Upper lobe of right lung (tissue), 1 donor: ENCODE measurements at regions not wholly inside any gene's neighbourhood (a gene's known extent, or its start where the extent isn't known, plus 50 kb on each side); places are given as distances from the start of the nearest gene placed in this dataset.

Experiments
- ATAC-seq: fragments of 200-7000 bp; cut with Tn5 transposase; one replicate; pipeline ENCODE4 v1.9.1; 2020; ENCODE audit warnings: mild to moderate bottlenecking, moderate library complexity
- DNase-seq: peaks from one replicate; pipeline ENCODE4 v3.0.0-alpha.2; 2020
- H3K27ac ChIP-seq: fragments of 200-600 bp; one replicate; pipeline ENCODE4 v1.8.0; 2022
- H3K27me3 ChIP-seq: fragments of 200-600 bp; one replicate; pipeline ENCODE4 v1.8.0; 2022; ENCODE audit warnings: mild to moderate bottlenecking
- H3K36me3 ChIP-seq: fragments of 200-600 bp; one replicate; pipeline ENCODE4 v1.8.0; 2022
- H3K4me1 ChIP-seq: fragments of 200-600 bp; one replicate; pipeline ENCODE4 v1.8.0; 2022
- H3K4me3 ChIP-seq: fragments of 200-600 bp; one replicate; pipeline ENCODE4 v1.8.0; 2022; ENCODE audit warnings: mild to moderate bottlenecking
- H3K9me3 ChIP-seq: fragments of 200-600 bp; one replicate; pipeline ENCODE4 v1.8.0; 2022
- intact Hi-C: fragments of 100-400 bp; cut with DNase I; formaldehyde crosslinking; loops from one replicate; pipeline ENCODE4 v1.11.0; 2022
- TF ChIP-seq, protein P1 (sequence below): fragments of 200-600 bp; IDR thresholded peaks from one replicate; pipeline ENCODE4 v1.8.0; 2022; ENCODE audit warnings: antibody characterized with exemption
- donor health status: DM: no; HTN: yes; CAD: no; lungs with severe emphysema.

GRCh38 chr2:64359892-64360657 is 93.9 kb upstream of the LGALSL start:
- peak; percentile 73 for DNase-seq
- intact Hi-C loops = no loop called here
- no peaks in the 10 kb centered on the region for H3K27me3 ChIP-seq
- no peak overlapping the region for H3K27ac ChIP-seq
- H3K9me3 ChIP-seq = no peaks in the 10 kb centered on the region
- no peaks in the 10 kb centered on the region for H3K36me3 ChIP-seq
- H3K4me1 ChIP-seq = peaks cover 8% of the 10 kb centered on the region
- TF ChIP-seq, protein P1, sequence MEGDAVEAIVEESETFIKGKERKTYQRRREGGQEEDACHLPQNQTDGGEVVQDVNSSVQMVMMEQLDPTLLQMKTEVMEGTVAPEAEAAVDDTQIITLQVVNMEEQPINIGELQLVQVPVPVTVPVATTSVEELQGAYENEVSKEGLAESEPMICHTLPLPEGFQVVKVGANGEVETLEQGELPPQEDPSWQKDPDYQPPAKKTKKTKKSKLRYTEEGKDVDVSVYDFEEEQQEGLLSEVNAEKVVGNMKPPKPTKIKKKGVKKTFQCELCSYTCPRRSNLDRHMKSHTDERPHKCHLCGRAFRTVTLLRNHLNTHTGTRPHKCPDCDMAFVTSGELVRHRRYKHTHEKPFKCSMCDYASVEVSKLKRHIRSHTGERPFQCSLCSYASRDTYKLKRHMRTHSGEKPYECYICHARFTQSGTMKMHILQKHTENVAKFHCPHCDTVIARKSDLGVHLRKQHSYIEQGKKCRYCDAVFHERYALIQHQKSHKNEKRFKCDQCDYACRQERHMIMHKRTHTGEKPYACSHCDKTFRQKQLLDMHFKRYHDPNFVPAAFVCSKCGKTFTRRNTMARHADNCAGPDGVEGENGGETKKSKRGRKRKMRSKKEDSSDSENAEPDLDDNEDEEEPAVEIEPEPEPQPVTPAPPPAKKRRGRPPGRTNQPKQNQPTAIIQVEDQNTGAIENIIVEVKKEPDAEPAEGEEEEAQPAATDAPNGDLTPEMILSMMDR = no peak
- peak; percentile 83 for ATAC-seq
- no peak overlapping the region for H3K4me3 ChIP-seq

- no peak for ATAC-seq
- Histone ChIP-seq H3K27me3 (no peaks in the 10 kb centered on the region), H3K4me3 (no peak overlapping the region), H3K36me3 (no peaks in the 10 kb centered on the region), H3K9me3 (no peaks in the 10 kb centered on the region), H3K4me1 (peaks cover 8% of the 10 kb centered on the region), H3K27ac (no peak overlapping the region)
- intact Hi-C loops = no loop called here
- DNase-seq = no peak
- TF ChIP-seq, protein P1 = no peak
Observed at GRCh38 chr2:64361151-64361938, 92.6 kb upstream of the LGALSL start.

DNA sequence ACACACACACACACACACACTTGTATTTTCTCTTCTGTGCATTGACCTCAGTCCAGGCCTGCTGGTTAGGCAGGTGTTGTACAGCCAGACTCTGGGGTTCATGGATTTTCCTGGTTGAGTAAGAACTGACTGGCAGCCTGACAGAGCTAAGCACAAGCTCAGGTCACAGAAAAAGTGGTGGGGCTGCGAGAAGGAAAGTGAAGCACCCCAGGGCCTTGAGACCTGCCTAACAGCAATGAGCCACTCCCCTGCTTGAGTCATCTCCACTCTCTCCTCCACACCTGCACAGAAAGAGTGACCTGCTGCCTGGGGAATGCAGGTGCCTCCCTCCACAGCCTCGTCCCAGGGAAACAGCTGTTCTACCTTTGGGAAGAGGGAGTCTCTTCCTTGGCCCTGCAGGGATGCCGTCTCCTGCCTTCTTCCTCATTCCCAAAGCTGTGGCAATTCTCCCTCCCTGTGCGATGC is 91.4 kb upstream of the LGALSL start:
- Histone ChIP-seq H3K4me1 (peaks cover 8% of the 10 kb centered on the region), H3K9me3 (no peaks in the 10 kb centered on the region), H3K27ac (no peak overlapping the region), H3K4me3 (no peak overlapping the region), H3K27me3 (no peaks in the 10 kb centered on the region), H3K36me3 (no peaks in the 10 kb centered on the region)
- intact Hi-C loops = no loop called here
- ATAC-seq = peak; percentile 71
- DNase-seq = no peak
- TF ChIP-seq, protein P1 = no peak

DNA sequence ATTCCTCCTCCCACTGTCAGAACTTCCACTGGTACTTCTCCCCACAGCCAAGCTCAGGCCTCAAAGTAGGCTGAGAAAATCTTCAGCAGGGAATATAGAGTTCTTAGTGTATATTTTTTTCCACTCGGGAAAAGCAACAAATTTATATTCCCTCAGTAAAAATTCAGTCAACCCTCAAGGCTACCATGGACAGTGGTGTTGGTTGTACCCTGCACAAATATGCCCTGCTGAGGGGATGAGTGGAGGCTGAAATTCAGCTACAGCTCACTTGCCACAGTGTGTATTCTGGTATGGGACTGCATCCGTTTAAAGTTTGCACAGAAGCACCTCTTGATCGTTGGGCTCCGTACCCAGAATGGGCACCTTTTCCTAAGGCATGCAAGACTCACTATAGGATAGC is 90.8 kb upstream of the LGALSL start:
- Histone ChIP-seq H3K4me3 (no peak overlapping the region), H3K4me1 (peaks cover 8% of the 10 kb centered on the region), H3K27ac (no peak overlapping the region), H3K36me3 (no peaks in the 10 kb centered on the region), H3K9me3 (no peaks in the 10 kb centered on the region), H3K27me3 (no peaks in the 10 kb centered on the region)
- TF ChIP-seq, protein P1 = no peak
- intact Hi-C loops = no loop called here
- DNase-seq (no peak), ATAC-seq (no peak)

- ATAC-seq = no peak
- TF ChIP-seq, protein P1 = no peak
- H3K36me3 ChIP-seq = no peaks in the 10 kb centered on the region
- peaks cover 8% of the 10 kb centered on the region for H3K4me1 ChIP-seq
- DNase-seq = no peak
- H3K27ac ChIP-seq = no peak overlapping the region
- intact Hi-C loops = no loop called here
- no peak overlapping the region for H3K4me3 ChIP-seq
- H3K9me3 ChIP-seq = no peaks in the 10 kb centered on the region
- H3K27me3 ChIP-seq = no peaks in the 10 kb centered on the region
Observed at GRCh38 chr2:64363848-64364247, 90.1 kb upstream of the LGALSL start.
